Uterus (tissue), 2 donors: ENCODE measurements at regions not wholly inside any gene's neighbourhood (a gene's known extent, or its start where the extent isn't known, plus 50 kb on each side); places are given as distances from the start of the nearest gene placed in this dataset.

Experiments
- POLR2A ChIP-seq, 2 donors: fragments of 450-650 bp; IDR thresholded peaks; one replicate each; pipeline ENCODE4 v1.6.1; 2016; ENCODE audit warnings: antibody characterized with exemption in 2 of 2, mild to moderate bottlenecking in 1 of 2, moderate library complexity in 1 of 2
- TF ChIP-seq, protein P1 (sequence below), 4 experiments: fragments of 200-600 bp in 2 of 4; fragments of 450-650 bp in 2 of 4; sonication (generic) in 2 of 4; IDR thresholded peaks; one replicate each; pipeline ENCODE4 v1.5.1; 2016 to 2019; ENCODE audit warnings: antibody characterized with exemption in 4 of 4, mild to moderate bottlenecking in 2 of 4, moderate library complexity in 1 of 4

DNA sequence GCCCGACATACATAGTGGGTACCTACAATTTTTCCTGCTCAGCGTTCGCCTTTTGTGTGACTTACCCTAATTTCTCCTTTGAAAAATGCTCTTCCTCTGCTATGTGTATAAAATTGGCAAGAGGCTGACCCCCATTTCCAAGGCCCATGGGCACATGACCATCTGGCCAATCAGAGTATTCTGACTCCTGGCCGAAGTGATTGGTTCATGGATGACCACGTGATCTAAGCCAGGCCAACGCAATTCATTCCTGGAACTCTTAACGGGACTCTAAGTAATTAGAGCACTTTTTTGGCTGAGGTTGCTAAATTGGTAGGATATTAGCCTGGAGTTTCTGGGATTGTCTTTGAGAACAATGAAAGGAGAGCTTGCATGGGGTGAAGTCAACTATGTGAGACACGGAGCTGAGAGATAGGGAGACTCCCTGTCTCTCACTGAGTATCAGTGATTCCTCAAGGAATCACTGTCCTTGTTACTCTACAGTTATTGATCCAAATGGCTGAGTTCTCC is 110.1 kb upstream of the TBX3 start:
- TF ChIP-seq, protein P1, sequence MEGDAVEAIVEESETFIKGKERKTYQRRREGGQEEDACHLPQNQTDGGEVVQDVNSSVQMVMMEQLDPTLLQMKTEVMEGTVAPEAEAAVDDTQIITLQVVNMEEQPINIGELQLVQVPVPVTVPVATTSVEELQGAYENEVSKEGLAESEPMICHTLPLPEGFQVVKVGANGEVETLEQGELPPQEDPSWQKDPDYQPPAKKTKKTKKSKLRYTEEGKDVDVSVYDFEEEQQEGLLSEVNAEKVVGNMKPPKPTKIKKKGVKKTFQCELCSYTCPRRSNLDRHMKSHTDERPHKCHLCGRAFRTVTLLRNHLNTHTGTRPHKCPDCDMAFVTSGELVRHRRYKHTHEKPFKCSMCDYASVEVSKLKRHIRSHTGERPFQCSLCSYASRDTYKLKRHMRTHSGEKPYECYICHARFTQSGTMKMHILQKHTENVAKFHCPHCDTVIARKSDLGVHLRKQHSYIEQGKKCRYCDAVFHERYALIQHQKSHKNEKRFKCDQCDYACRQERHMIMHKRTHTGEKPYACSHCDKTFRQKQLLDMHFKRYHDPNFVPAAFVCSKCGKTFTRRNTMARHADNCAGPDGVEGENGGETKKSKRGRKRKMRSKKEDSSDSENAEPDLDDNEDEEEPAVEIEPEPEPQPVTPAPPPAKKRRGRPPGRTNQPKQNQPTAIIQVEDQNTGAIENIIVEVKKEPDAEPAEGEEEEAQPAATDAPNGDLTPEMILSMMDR (IDR thresholded peaks at IDR 0.05): no peak
- no peak for TF ChIP-seq POLR2A (IDR thresholded peaks at IDR 0.05)
